PC-3 (cell line): ENCODE measurements at regions not wholly inside any gene's neighbourhood (a gene's known extent, or its start where the extent isn't known, plus 50 kb on each side); places are given as distances from the start of the nearest gene placed in this dataset.

Experiments used
- ATAC-seq: fragments of 200-7000 bp; cut with Tn5 transposase; 2 replicates; pipeline ENCODE4 v1.9.1; 2020; ENCODE audit warnings: mild to moderate bottlenecking, moderate library complexity
- BruUV-seq: library from RNA; stranded (reverse); fragments of 400-500 nt; replicated peaks from 2 replicates; lab custom pipeline; 2021; lab: Mats Ljungman, UMichigan
- CTCF ChIA-PET: fragments of 300-600 bp; sonication (Branson Sonifier 250); formaldehyde crosslinking; loops from one replicate; lab custom pipeline; 2022; ENCODE audit warnings: antibody characterized with exemption; lab: Charles Lee
- POLR2A ChIA-PET: fragments of 300-600 bp; sonication (Branson Sonifier 250); formaldehyde crosslinking; loops from one replicate; lab custom pipeline; 2022; ENCODE audit warnings: antibody characterized with exemption; ENCODE audit not compliant: unreplicated experiment; lab: Charles Lee
- DNase-seq: peaks from one replicate; pipeline ENCODE4 v3.0.0-alpha.2; 2015
- H2AFZ ChIP-seq: fragments of 300-600 bp; sonication (generic); 2 replicates; pipeline ENCODE4 v1.6.0; 2016; ENCODE audit warnings: antibody characterized with exemption, low read length
- H3F3A ChIP-seq: fragments of 300-600 bp; sonication (generic); one replicate; pipeline ENCODE4 v1.6.0; 2017; ENCODE audit warnings: antibody characterized with exemption, low read length, control low read depth, mild to moderate bottlenecking; ENCODE audit not compliant: unreplicated experiment
- H3K27ac ChIP-seq: fragments of 300-600 bp; sonication (generic); 2 replicates; pipeline ENCODE4 v1.5.1; 2016; ENCODE audit warnings: mild to moderate bottlenecking, low read length
- H3K27me3 ChIP-seq: fragments of 300-600 bp; sonication (generic); 2 replicates; pipeline ENCODE4 v1.6.1; 2016; ENCODE audit warnings: low read length, mixed read lengths
- H3K36me3 ChIP-seq: fragments of 300-600 bp; sonication (generic); 2 replicates; pipeline ENCODE4 v1.6.1; 2016; ENCODE audit warnings: low read depth, mixed run types, low read length, mixed read lengths
- H3K4me1 ChIP-seq: fragments of 300-600 bp; sonication (generic); 2 replicates; pipeline ENCODE4 v1.5.1; 2016; ENCODE audit warnings: low read length; ENCODE audit not compliant: insufficient read depth
- H3K4me2 ChIP-seq: fragments of 300-600 bp; sonication (generic); 2 replicates; pipeline ENCODE4 v1.6.0; 2016; ENCODE audit warnings: low read length
- H3K4me3 ChIP-seq: fragments of 300-600 bp; sonication (generic); 2 replicates; pipeline ENCODE4 v1.5.1; 2016; ENCODE audit warnings: mild to moderate bottlenecking, low read length, mixed read lengths
- H3K79me2 ChIP-seq: fragments of 300-600 bp; sonication (generic); 2 replicates; pipeline ENCODE4 v1.6.1; 2017; ENCODE audit warnings: low read length, mixed read lengths
- H3K9ac ChIP-seq: fragments of 300-600 bp; sonication (generic); 2 replicates; pipeline ENCODE4 v1.6.0; 2016; ENCODE audit warnings: mild to moderate bottlenecking, low read length
- H3K9me2 ChIP-seq: fragments of 300-600 bp; sonication (generic); replicated peaks from 2 replicates; pipeline ENCODE4 v1.6.1; 2016; ENCODE audit warnings: mixed run types, low read length, mixed read lengths
- H3K9me3 ChIP-seq: fragments of 300-600 bp; sonication (generic); 2 replicates; pipeline ENCODE4 v1.6.1; 2016; ENCODE audit warnings: low read length, mixed read lengths
- H4K20me1 ChIP-seq: fragments of 300-600 bp; sonication (generic); 2 replicates; pipeline ENCODE4 v1.6.1; 2016; ENCODE audit warnings: low read length, mixed read lengths
- EZH2 ChIP-seq: fragments of 300-600 bp; sonication (generic); IDR thresholded peaks from one replicate; pipeline ENCODE4 v1.6.1; 2017; ENCODE audit warnings: antibody characterized with exemption, mild to moderate bottlenecking, low read length; ENCODE audit not compliant: unreplicated experiment
- EZH2phosphoT487 ChIP-seq: fragments of 300-600 bp; sonication (generic); IDR thresholded peaks from 2 replicates; pipeline ENCODE4 v1.6.1; 2018; ENCODE audit warnings: mild to moderate bottlenecking, antibody characterized with exemption, low read length, borderline replicate concordance
- intact Hi-C: fragments of 100-400 bp; cut with micrococcal nuclease; formaldehyde crosslinking; loops from 2 replicates; pipeline ENCODE4 v1.9.0; 2023
- TF ChIP-seq, protein P1 (sequence below): fragments of 300-600 bp; sonication (generic); conservative IDR thresholded peaks from 2 replicates; pipeline ENCODE4 v1.5.1; 2017; ENCODE audit warnings: antibody characterized with exemption, low read depth, mild to moderate bottlenecking, low read length

DNA sequence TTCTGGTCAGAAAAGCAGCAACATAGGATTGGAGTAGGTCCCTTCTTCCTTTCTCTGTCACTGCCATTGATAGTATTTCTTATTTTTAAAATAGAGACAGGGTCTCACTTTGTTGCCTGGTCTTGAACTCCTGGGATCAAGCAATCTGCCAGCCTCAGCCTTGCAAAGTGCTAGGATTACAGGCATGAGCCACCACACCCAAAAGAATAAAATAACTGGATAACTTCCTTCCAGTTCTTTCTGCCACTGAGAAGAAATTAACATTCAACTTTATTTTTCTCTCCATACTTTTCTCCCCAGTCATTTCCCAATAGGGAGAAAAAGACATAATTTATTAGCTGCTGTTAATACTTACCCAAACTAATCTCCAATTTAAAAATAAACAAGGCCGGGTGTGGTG lies 91.9 kb upstream of the MED13 start:
- Histone ChIP-seq H3K9me2 (no peaks in the 10 kb centered on the region), H3K4me2 (no peak overlapping the region), H2AFZ (no peak overlapping the region), H3K9ac (no peak overlapping the region), H3F3A (no peaks in the 10 kb centered on the region), H4K20me1 (no peaks in the 10 kb centered on the region), H3K79me2 (no peaks in the 10 kb centered on the region), H3K27ac (no peak overlapping the region), H3K27me3 (no peaks in the 10 kb centered on the region), H3K9me3 (no peaks in the 10 kb centered on the region), H3K4me1 (no peaks in the 10 kb centered on the region), H3K36me3 (no peaks in the 10 kb centered on the region), H3K4me3 (no peak overlapping the region)
- CTCF ChIA-PET: no interaction called here
- DNase-seq (no peak), ATAC-seq (no peak; the same call in 1 of the 2 replicates)
- TF ChIP-seq, protein P1, sequence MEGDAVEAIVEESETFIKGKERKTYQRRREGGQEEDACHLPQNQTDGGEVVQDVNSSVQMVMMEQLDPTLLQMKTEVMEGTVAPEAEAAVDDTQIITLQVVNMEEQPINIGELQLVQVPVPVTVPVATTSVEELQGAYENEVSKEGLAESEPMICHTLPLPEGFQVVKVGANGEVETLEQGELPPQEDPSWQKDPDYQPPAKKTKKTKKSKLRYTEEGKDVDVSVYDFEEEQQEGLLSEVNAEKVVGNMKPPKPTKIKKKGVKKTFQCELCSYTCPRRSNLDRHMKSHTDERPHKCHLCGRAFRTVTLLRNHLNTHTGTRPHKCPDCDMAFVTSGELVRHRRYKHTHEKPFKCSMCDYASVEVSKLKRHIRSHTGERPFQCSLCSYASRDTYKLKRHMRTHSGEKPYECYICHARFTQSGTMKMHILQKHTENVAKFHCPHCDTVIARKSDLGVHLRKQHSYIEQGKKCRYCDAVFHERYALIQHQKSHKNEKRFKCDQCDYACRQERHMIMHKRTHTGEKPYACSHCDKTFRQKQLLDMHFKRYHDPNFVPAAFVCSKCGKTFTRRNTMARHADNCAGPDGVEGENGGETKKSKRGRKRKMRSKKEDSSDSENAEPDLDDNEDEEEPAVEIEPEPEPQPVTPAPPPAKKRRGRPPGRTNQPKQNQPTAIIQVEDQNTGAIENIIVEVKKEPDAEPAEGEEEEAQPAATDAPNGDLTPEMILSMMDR: no peak
- no peak for TF ChIP-seq EZH2
- TF ChIP-seq EZH2phosphoT487: no peak
- intact Hi-C loops: no loop called here
- no TSS peak for BruUV-seq
- POLR2A ChIA-PET: no interaction called here

DNA sequence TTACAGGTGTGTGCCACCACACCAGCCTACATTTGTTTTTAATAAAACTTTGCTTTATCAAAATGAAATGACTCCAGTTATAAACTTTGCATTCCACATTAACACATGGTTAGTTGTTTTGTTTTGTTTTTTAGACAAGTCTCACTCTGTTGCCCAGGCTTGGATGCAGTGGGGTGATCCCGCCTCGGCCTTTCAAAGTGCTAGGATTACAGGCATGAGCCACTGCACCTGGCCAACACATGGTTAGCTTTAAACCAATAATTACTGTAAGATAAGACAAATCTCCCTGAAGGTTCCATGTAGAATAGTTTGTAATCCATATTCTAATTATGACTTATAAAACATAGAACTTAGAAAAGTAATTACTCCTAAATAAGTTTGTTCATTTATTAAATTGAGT lies 89.8 kb upstream of the MED13 start:
- no peaks in the 10 kb centered on the region for H3K27me3 ChIP-seq
- H3K9me3 ChIP-seq: no peaks in the 10 kb centered on the region
- ATAC-seq (no peak), DNase-seq (no peak)
- BruUV-seq: no TSS peak
- H4K20me1 ChIP-seq: no peaks in the 10 kb centered on the region
- H3K9ac ChIP-seq: no peak overlapping the region
- intact Hi-C loops: no loop called here
- no peak overlapping the region for H3K4me2 ChIP-seq
- no peaks in the 10 kb centered on the region for H3K4me1 ChIP-seq
- no peaks in the 10 kb centered on the region for H3K79me2 ChIP-seq
- no peaks in the 10 kb centered on the region for H3K9me2 ChIP-seq
- H3F3A ChIP-seq: no peaks in the 10 kb centered on the region
- no peak overlapping the region for H3K4me3 ChIP-seq
- POLR2A ChIA-PET: interaction anchor here (0.6 kb wide), 1 partner anchor 48 kb away, joined by 11 read pairs; no protein-coding TSS in a partner anchor
- CTCF ChIA-PET: no interaction called here
- no peak overlapping the region for H3K27ac ChIP-seq
- no peaks in the 10 kb centered on the region for H3K36me3 ChIP-seq
- H2AFZ ChIP-seq: no peak overlapping the region
- TF ChIP-seq EZH2: no peak
- TF ChIP-seq, protein P1: no peak

DNA sequence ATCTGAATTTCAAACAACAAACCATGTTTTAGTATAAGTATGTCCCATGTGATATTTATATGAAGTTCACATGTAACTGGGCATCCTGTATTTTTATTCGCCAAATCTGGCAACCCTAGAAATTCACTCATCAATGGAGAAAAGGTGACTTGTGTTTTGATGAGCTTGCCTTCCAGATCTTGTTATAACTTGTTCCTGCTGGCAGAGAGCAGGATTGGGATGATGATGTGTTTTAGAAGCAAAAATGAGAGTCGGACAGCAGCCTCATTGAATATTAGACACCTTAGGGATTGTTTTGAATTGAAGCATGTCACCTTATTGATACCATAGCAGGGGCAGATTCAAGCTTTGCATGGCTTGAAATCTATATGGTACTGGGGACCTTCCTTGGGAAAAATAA lies 85.4 kb upstream of the MED13 start:
- no peaks in the 10 kb centered on the region for H3K9me3 ChIP-seq
- DNase-seq (no peak), ATAC-seq (no peak)
- TF ChIP-seq EZH2phosphoT487 (no peak), EZH2 (no peak)
- TF ChIP-seq, protein P1: no peak
- ChIA-PET POLR2A (no interaction called here), CTCF (no interaction called here)
- BruUV-seq: no TSS peak
- no peaks in the 10 kb centered on the region for H3K4me1 ChIP-seq
- intact Hi-C loops: no loop called here
- no peak overlapping the region for H2AFZ ChIP-seq
- H3K27me3 ChIP-seq: no peaks in the 10 kb centered on the region
- H3K4me3 ChIP-seq: no peak overlapping the region
- H3K9me2 ChIP-seq: no peaks in the 10 kb centered on the region
- H3K9ac ChIP-seq: no peak overlapping the region
- no peaks in the 10 kb centered on the region for H4K20me1 ChIP-seq
- H3K4me2 ChIP-seq: no peak overlapping the region
- H3K79me2 ChIP-seq: no peaks in the 10 kb centered on the region
- no peak overlapping the region for H3K27ac ChIP-seq
- no peaks in the 10 kb centered on the region for H3K36me3 ChIP-seq
- H3F3A ChIP-seq: no peaks in the 10 kb centered on the region
